CD4-positive, alpha-beta T cell treated with Interleukin-10 for 1 hour (primary cell): ENCODE measurements at regions not wholly inside any gene's neighbourhood (a gene's known extent, or its start where the extent isn't known, plus 50 kb on each side); places are given as distances from the start of the nearest gene placed in this dataset.
"Not testable (repeated sequence)": the region's sequence is repeated elsewhere in the genome, so short reads cannot be mapped to it uniquely, and the experiment has no call there.

Experiments
- DNase-seq: peaks from one replicate; pipeline ENCODE4 v3.0.0-alpha.2; 2020

DNA sequence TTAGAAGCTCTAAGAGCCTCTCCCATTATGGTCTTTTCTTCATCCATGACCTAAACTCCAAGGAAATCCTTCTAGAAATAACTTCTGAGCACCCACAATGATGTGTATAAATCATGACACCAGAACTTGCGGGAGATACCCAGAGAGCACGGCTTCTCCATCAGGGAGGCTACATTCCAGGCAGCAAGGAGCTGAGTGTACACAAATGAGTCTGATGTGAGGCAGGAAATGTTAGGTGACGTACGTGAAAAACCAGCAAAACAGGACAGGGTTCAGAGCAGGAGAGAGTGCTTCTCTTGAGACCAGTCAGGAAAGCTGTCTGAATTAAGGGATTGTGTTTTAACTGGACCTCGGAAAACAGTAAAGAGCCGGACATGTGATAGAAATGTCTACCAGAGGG, 58.1 kb upstream of the MRPS9 start:
- not testable (repeated sequence) for DNase-seq

- DNase-seq, result no peak
Measured at GRCh38 chr2:104982111-104982510, 55.8 kb upstream of the MRPS9 start.
